Body of pancreas (tissue), 4 donors: ENCODE measurements at regions not wholly inside any gene's neighbourhood (a gene's known extent, or its start where the extent isn't known, plus 50 kb on each side); places are given as distances from the start of the nearest gene placed in this dataset.
A peak's percentile ranks its signal among the peaks of the same experiment; 100 is the strongest.
"Not testable (repeated sequence)": the region's sequence is repeated elsewhere in the genome, so short reads cannot be mapped to it uniquely, and the experiment has no call there.

Experiments used
- ATAC-seq: fragments of 150-250 bp; one replicate; pipeline ENCODE4 v1.9.1; 2016
- DNase-seq, 4 donors: peaks; one replicate each; pipeline ENCODE4 v3.0.0-alpha.2; 2019
- H3K27ac ChIP-seq, 4 donors: fragments of 200-600 bp; sonication (generic); 1 replicate in 3 of 4; 2 replicates in 1 of 4; pipeline versions ENCODE4 v1.5.1 to v1.6.1; 2016 to 2019; ENCODE audit warnings: mild to moderate bottlenecking in 1 of 4, mixed read lengths in 1 of 4, moderate library complexity in 1 of 4
- H3K27me3 ChIP-seq, 2 donors: fragments of 200-600 bp; sonication (generic); one replicate each; pipeline ENCODE4 v1.6.0; 2016; ENCODE audit warnings: mild to moderate bottlenecking in 1 of 2
- H3K36me3 ChIP-seq, 2 donors: fragments of 200-600 bp; sonication (generic); replicated peaks in 1 of 2; 2 replicates each; pipeline ENCODE4 v1.5.1; 2016; ENCODE audit warnings: low read depth in 2 of 2; ENCODE audit not compliant: insufficient read depth in 1 of 2
- H3K4me1 ChIP-seq: fragments of 200-600 bp; sonication (generic); one replicate; pipeline ENCODE4 v1.6.0; 2016
- H3K4me3 ChIP-seq, 2 donors: fragments of 200-600 bp; sonication (generic); 1 replicate in 1 of 2; 2 replicates in 1 of 2; pipeline ENCODE4 v1.5.1; 2016 to 2019
- H3K9me3 ChIP-seq, 3 donors: fragments of 200-600 bp; sonication (generic); 1 replicate in 2 of 3; 2 replicates in 1 of 3; pipeline ENCODE4 v1.5.1; 2016
- CTCF ChIP-seq, 7 experiments: fragments of 450-650 bp in 4 of 7; fragments of 200-600 bp in 3 of 7; sonication (generic) in 3 of 7; IDR thresholded peaks; one replicate each; pipeline ENCODE4 v1.5.1; 2016 to 2019; ENCODE audit warnings: antibody characterized with exemption in 7 of 7
- POLR2A ChIP-seq, 3 donors: fragments of 450-650 bp; IDR thresholded peaks; one replicate each; pipeline ENCODE4 v1.6.1; 2016; ENCODE audit warnings: antibody characterized with exemption in 3 of 3, mild to moderate bottlenecking in 2 of 3
- WGBS, 2 donors: methylation state at CpG; one replicate each; pipeline ENCODE4 v1.1.5; 2017; 5-methylcytosine and 5-hydroxymethylcytosine counted together
- intact Hi-C: fragments of 100-400 bp; cut with DNase I; formaldehyde crosslinking; loops from one replicate; pipeline ENCODE4 v1.15.1; 2023

GRCh38 chr1:223039990-223040389 lies 103.1 kb downstream of the TLR5 start:
- H3K27ac ChIP-seq: no peak overlapping the region
- H3K36me3 ChIP-seq: no peaks in the 10 kb centered on the region
- ATAC-seq (no peak), DNase-seq (no peak)
- intact Hi-C loops: no loop called here
- H3K4me3 ChIP-seq: no peak overlapping the region
- H3K9me3 ChIP-seq: no peaks in the 10 kb centered on the region
- no peaks in the 10 kb centered on the region for H3K4me1 ChIP-seq
- WGBS, 2 donors: 76 to 78% methylated on average over 6 of the region's 6 CpGs
- TF ChIP-seq CTCF (IDR thresholded peaks at IDR 0.05) (no peak), POLR2A (IDR thresholded peaks at IDR 0.05) (no peak)
- H3K27me3 ChIP-seq: no peaks in the 10 kb centered on the region

- ATAC-seq: no peak
- Histone ChIP-seq H3K27me3 (no peaks in the 10 kb centered on the region), H3K27ac (no peak overlapping the region), H3K36me3 (no peaks in the 10 kb centered on the region), H3K4me1 (no peaks in the 10 kb centered on the region), H3K9me3 (no peaks in the 10 kb centered on the region), H3K4me3 (no peak overlapping the region)
- no peak for TF ChIP-seq POLR2A (IDR thresholded peaks at IDR 0.05)
- TF ChIP-seq CTCF (IDR thresholded peaks at IDR 0.05): no peak
- intact Hi-C loops: no loop called here
- DNase-seq: peak in 1 of 4 donors; percentile 40
- WGBS, 2 donors: 41 to 45% methylated on average over 2 of the region's 2 CpGs
Measured at GRCh38 chr1:223041481-223041880, 101.6 kb downstream of the TLR5 start.

GRCh38 chr1:223045164-223045957 lies 97.7 kb downstream of the TLR5 start:
- H3K4me1 ChIP-seq: no peaks in the 10 kb centered on the region
- no peak overlapping the region for H3K27ac ChIP-seq
- H3K36me3 ChIP-seq: no peaks in the 10 kb centered on the region
- ATAC-seq (no peak), DNase-seq (no peak)
- H3K27me3 ChIP-seq: no peaks in the 10 kb centered on the region
- TF ChIP-seq POLR2A (IDR thresholded peaks at IDR 0.05) (no peak), CTCF (IDR thresholded peaks at IDR 0.05) (no peak)
- intact Hi-C loops: no loop called here
- no peak overlapping the region for H3K4me3 ChIP-seq
- H3K9me3 ChIP-seq: no peaks in the 10 kb centered on the region
- WGBS, 2 donors: 52 to 63% methylated on average over 4 of the region's 4 CpGs

- H3K9me3 ChIP-seq: no peaks in the 10 kb centered on the region
- H3K4me1 ChIP-seq: no peaks in the 10 kb centered on the region
- ATAC-seq (no peak), DNase-seq (no peak)
- 97 to 98% methylated on average over 2 of the region's 2 CpGs for WGBS, 2 donors
- no peaks in the 10 kb centered on the region for H3K27me3 ChIP-seq
- no peak overlapping the region for H3K4me3 ChIP-seq
- no peak overlapping the region for H3K27ac ChIP-seq
- H3K36me3 ChIP-seq: no peaks in the 10 kb centered on the region
- intact Hi-C loops: no loop called here
- TF ChIP-seq CTCF (IDR thresholded peaks at IDR 0.05) (no peak), POLR2A (IDR thresholded peaks at IDR 0.05) (no peak)
Measured at GRCh38 chr1:223046011-223046410, 97.0 kb downstream of the TLR5 start.

- intact Hi-C loops, H3K4me1 ChIP-seq, H3K4me3 ChIP-seq, ATAC-seq, H3K9me3 ChIP-seq, DNase-seq, H3K27me3 ChIP-seq, H3K36me3 ChIP-seq, H3K27ac ChIP-seq: not testable (repeated sequence)
- WGBS, 2 donors: 75 to 81% methylated on average over 8 of the region's 8 CpGs
Measured at GRCh38 chr1:223046463-223046862, 96.6 kb downstream of the TLR5 start.
